Fibroblast of villous mesenchyme (primary cell): ENCODE measurements at regions not wholly inside any gene's neighbourhood (a gene's known extent, or its start where the extent isn't known, plus 50 kb on each side); places are given as distances from the start of the nearest gene placed in this dataset.

Experiments used
- DNase-seq: peaks from one replicate; pipeline ENCODE4 v3.0.0-alpha.2; 2010; ENCODE audit warnings: low read depth
- H3K4me3 ChIP-seq: 2 replicates; pipeline ENCODE4 v1.5.1; 2011; ENCODE audit warnings: low read depth, mild to moderate bottlenecking, low read length
- TF ChIP-seq, protein P1 (sequence below): IDR thresholded peaks from 2 replicates; pipeline ENCODE4 v1.5.1; 2012; ENCODE audit warnings: low read depth, mild to moderate bottlenecking, low read length; ENCODE audit not compliant: insufficient read depth

DNA sequence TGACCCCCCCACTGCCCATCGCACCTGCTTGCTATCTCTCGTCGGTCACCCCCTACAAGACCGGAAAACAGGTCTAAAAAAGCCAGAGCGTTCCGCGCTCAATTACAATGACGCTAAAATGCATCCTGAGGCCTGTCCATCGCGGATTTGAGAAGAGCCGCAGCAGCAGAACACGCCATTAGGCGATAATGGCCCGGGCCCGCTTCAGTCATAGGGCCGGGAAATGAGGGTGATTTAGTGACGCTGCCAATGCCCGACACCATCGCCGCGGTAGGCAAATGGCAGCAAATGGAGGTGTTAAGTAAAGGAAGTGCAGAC lies 64.1 kb upstream of the SSX2IP start:
- no peak overlapping the region for H3K4me3 ChIP-seq
- no peak for DNase-seq
- TF ChIP-seq, protein P1, sequence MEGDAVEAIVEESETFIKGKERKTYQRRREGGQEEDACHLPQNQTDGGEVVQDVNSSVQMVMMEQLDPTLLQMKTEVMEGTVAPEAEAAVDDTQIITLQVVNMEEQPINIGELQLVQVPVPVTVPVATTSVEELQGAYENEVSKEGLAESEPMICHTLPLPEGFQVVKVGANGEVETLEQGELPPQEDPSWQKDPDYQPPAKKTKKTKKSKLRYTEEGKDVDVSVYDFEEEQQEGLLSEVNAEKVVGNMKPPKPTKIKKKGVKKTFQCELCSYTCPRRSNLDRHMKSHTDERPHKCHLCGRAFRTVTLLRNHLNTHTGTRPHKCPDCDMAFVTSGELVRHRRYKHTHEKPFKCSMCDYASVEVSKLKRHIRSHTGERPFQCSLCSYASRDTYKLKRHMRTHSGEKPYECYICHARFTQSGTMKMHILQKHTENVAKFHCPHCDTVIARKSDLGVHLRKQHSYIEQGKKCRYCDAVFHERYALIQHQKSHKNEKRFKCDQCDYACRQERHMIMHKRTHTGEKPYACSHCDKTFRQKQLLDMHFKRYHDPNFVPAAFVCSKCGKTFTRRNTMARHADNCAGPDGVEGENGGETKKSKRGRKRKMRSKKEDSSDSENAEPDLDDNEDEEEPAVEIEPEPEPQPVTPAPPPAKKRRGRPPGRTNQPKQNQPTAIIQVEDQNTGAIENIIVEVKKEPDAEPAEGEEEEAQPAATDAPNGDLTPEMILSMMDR, result no peak

DNA sequence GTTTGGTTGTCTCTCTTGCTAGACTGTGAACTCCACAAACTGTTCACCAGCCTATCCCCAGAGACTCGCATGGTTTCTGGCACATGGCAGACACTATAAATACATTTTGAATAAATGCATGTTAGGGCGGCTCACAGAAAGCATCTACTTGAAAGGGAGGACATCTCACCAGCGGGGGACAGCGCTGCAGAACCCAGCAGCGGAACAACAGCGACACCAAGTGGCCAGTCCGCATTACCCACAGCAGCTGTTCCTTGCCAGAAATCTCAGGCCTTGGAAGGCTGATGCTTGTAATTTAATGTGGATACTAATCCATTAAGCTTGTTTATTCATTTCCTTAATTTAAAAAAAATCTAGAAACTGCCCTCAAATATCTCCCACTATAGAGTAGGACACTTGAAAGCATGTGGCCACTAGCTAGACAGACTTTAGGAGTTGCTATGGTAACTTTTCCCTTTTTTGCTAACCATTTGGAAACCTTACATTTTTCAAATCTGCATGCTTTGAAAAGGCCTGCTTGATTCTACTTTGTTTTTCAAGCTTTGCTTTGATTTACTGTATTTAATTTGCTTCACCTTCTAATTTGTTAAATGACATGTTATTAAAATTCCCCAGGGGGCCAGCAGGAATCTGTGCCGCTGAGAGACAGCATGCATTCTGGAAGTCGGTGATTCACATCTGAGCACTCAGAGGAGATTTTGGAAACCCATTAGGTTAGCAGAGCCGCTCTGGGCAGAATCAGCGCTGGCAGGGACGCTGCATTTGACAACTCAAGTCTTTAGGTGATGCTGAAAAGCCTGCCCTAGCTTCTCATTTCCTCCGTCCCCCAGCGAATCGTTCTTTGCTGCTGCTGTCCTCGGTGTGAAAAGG lies 63.5 kb upstream of the SSX2IP start:
- DNase-seq, result peak; percentile 76
- TF ChIP-seq, protein P1, result peak; percentile 99
- H3K4me3 ChIP-seq, result no peak overlapping the region

DNA sequence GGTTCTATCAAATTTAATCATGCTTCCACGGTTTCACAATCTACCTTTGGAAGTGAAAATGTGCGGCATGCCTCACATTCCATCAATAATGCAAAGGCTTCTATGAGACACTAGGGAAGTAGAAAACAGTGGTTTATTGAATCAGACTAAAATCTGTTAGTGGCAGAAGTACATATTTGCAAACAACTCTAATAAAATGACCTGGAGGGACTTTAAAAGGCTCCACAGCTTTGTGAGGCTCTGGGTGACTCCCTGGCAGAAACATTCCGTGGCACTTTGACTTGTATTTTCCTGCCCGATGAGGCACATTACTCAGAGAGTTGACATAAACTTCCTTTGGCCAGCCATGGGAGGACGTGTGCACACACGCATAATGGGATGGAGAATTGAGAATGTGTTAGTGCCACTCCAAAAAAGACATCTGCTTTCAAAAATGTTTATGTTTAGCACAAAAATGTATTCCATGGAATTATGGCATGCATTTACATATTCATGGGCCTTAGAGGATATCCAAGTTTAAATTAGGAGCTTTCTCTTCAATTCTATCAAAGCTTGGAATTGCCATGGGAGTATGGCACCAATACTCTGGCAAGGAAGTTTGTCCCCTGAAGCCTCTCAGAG lies 60.0 kb upstream of the SSX2IP start:
- H3K4me3 ChIP-seq, result no peak overlapping the region
- DNase-seq, result no peak
- TF ChIP-seq, protein P1, result no peak

DNA sequence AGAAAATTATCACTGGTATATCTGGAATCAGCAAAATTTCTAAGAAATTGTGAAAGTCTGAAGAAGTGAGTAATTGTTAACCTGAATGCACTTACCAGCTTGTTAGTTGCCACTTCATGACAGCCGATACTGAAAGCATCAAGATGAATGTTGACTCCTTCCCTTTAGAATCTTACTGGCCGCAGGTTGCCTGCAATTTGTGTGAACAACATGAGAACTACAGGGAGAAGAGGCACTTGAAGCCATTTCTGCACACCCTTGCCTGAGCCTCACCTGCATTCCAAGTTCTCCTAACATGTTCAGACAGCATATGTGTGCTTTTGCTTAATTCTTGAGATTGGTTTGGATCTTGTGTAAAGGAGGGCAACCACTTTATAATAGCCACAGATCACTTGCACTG lies 59.2 kb upstream of the SSX2IP start:
- DNase-seq, result no peak
- TF ChIP-seq, protein P1, result no peak
- H3K4me3 ChIP-seq, result no peak overlapping the region

DNA sequence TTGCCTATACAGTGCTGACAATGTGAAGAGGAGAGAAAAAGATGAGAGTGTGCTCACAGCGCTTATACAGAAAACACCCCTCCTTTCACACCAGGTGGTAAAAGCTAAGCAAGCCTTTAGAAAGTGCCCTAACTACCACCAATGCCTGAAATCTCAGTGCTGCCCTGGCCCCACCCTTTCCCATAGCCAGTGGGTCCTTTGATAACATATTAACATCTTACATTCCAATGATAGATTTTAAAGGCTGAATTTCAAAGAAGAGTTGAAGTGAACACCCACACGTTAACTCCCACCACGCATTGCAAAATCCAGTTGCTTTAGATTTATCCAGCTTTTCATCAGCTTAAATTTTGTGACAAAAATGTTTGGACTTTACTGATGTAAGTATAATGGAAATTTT lies 58.1 kb upstream of the SSX2IP start:
- H3K4me3 ChIP-seq, result no peak overlapping the region
- DNase-seq, result no peak
- TF ChIP-seq, protein P1, result no peak

DNA sequence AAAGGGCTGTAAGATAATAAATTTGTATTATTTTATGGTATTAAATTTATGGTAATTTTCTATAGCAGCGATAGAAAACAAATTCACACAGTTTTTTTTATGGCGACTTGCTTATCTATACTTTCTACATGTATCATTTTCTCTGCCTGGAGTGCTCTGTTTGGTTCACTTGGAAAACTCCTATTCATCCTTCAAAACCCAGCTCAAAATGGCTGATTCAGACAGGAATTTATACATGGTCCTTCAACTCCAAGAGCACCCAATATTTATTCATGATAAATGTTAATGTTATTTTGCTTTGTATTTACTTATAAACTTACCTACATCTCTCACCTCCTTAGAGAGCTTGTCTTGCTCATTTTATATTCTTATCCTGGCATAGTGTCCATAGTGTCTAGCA lies 55.6 kb upstream of the SSX2IP start:
- H3K4me3 ChIP-seq, result no peak overlapping the region
- TF ChIP-seq, protein P1, result no peak
- DNase-seq, result no peak
